ENCODE measurements at regions not wholly inside any gene's neighbourhood (a gene's known extent, or its start where the extent isn't known, plus 50 kb on each side); places are given as distances from the start of the nearest gene placed in this dataset.

GRCh38 chr2:67318031-67318430, 79.1 kb upstream of the ETAA1 start:
- Histone ChIP-seq H3K4me3 (no peak overlapping the region), H3K4me1 (ENCODE audit: control insufficient read depth, insufficient read depth, low read length) (no peaks in the 10 kb centered on the region), H3K27me3 (replicated peaks in 1 of 2; ENCODE audit: control insufficient read depth in 2 of 2, insufficient read depth in 2 of 2, low read length in 1 of 2) (no peaks in the 10 kb centered on the region; a peak in 1 of 4 replicates), H3K9ac (ENCODE audit: control insufficient read depth, insufficient read depth, low read length) (no peak overlapping the region), H3K79me2 (ENCODE audit: control insufficient read depth, insufficient read depth, low read length) (no peaks in the 10 kb centered on the region), H2AFZ (ENCODE audit: control insufficient read depth, low read depth, low read length) (no peak overlapping the region), H3K9me3 (replicated peaks; ENCODE audit: control insufficient read depth, insufficient read depth, low read length) (no peaks in the 10 kb centered on the region), H3K4me2 (ENCODE audit: control insufficient read depth, insufficient read depth) (no peak overlapping the region), H3K36me3 (ENCODE audit: control insufficient read depth in 2 of 2, insufficient read depth in 2 of 2, low read length in 1 of 2) (no peaks in the 10 kb centered on the region), H4K20me1 (ENCODE audit: control insufficient read depth, insufficient read depth) (no peaks in the 10 kb centered on the region), H3K27ac (ENCODE audit: control insufficient read depth, insufficient read depth) (no peak overlapping the region)
- in situ Hi-C loops (cut with MboI) = no loop called here
- ChIA-PET RAD21 (ENCODE audit: unreplicated experiment) (no interaction called here), CTCF (interaction anchor here (0.9 to 1.6 kb wide), 2 partner anchors 13 to 159 kb away, joined by 3 to 8 read pairs; no protein-coding TSS in a partner anchor), SMC1A (ENCODE audit: uncharacterized antibody, unreplicated experiment) (no interaction called here), POLR2A (no interaction called here)
- BruUV-seq (replicated peaks) = no TSS peak
- FAIRE-seq (no peak), ATAC-seq (no peak), DNase-seq (ENCODE audit: low read depth, low spot score) (no peak)
- TF ChIP-seq ZNF687 (IDR thresholded peaks at IDR 0.05) (no peak), RELA (IDR thresholded peaks at IDR 0.05; ENCODE audit: borderline replicate concordance, partially characterized antibody) (no peak), ZNF207 (IDR thresholded peaks at IDR 0.05; ENCODE audit: borderline replicate concordance) (no peak), EED (IDR thresholded peaks at IDR 0.05; ENCODE audit: low read depth) (no peak)
- intact Hi-C loops (cut with micrococcal nuclease; ENCODE audit: unreplicated experiment) = no loop called here
- 93% methylated on average over 1 of the region's 1 CpG for WGBS (ENCODE audit: insufficient coverage, insufficient replicate concordance, low lambda C conversion rate, missing lambda C conversion rate)

All from GM12878 (cell line).